ENCODE measurements at regions not wholly inside any gene's neighbourhood (a gene's known extent, or its start where the extent isn't known, plus 50 kb on each side); places are given as distances from the start of the nearest gene placed in this dataset.
A peak's percentile ranks its signal among the peaks of the same experiment; 100 is the strongest.

DNA sequence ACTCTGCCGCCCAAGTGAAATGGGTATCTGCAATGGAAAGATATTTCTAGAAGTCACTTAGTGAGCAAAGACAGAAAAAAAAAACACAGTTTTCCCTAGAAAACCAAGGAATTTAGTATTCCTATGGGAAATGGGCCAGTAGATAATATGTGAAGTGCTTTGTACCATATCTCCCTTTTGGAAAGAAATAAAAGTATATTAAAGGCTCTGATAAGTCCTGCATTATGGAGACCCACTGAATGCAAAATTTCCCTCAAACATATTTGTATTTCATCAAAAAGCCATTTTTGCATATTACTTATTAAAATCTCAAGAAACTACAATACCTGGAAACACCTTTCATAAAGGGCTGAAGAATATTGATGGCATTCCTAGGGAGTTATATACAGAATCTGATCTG, 51.6 kb upstream of the DYNLRB2 start:
- no peak for DNase-seq (ENCODE audit: low read depth)

DNA sequence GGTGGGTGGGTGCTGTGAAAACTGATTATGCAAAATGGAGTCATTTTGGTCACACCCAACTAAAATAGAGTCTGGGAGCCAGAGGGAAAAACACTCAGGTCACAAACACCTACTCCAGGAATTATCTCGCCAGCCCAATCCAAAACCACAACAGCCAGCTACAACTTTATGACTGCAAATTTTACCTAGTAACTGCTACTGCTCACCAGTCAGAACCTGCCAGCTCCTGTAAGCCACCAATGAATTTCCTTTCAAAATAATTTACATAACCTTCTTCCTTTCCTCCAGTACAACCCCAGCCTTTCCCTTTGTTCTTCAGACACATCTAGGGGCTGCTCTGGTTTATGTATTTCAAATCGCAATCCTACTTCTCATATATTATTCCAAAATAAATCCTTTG, 52.6 kb upstream of the DYNLRB2 start:
- DNase-seq (ENCODE audit: low read depth): no peak

- DNase-seq (ENCODE audit: low read depth): no peak
These were observed 60.1 kb upstream of the DYNLRB2 start for GRCh38 chr16:80480664-80481063.

DNA sequence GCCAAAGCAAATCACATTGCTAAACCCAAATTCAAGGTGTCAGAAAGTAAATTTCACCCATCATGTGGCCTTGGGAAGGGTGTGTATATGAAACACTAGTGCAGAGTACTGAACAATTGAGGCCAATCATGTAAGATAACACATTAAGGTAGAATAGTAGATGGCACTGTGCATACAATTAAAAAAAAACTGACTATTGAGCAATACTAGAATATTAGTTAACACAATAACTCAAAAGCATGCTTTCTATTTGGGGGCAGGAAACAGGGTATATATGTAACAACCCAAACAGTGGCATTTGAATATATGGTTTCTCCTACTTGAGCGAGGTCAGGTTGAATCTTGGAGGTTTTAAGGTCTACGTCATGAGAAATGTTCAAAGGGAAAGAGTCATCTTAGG, 63.0 kb upstream of the DYNLRB2 start:
- no peak for DNase-seq (ENCODE audit: low read depth)

DNA sequence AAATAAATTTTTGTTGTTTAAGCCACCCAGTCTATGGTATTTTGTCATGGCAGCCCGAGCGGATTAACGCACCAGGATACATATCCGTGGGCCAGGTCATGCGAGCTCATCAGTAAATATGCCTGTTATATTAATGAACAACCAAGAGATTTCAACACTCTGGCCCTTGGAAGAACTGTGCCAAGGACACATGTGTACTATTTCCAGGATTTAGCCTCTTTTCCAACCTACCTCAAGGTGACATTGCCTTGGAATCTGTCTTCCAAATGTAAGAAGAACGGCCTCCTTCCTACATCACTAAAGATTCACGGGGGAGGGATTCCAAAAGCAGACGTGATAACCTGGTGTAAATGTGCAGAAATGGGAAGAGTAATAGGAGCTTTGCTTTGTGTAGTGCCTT, 72.8 kb upstream of the DYNLRB2 start:
- no peak for DNase-seq (ENCODE audit: low read depth)

GRCh38 chr16:80466024-80466987, 74.5 kb upstream of the DYNLRB2 start:
- peak; percentile 4 for DNase-seq (ENCODE audit: low read depth)

DNA sequence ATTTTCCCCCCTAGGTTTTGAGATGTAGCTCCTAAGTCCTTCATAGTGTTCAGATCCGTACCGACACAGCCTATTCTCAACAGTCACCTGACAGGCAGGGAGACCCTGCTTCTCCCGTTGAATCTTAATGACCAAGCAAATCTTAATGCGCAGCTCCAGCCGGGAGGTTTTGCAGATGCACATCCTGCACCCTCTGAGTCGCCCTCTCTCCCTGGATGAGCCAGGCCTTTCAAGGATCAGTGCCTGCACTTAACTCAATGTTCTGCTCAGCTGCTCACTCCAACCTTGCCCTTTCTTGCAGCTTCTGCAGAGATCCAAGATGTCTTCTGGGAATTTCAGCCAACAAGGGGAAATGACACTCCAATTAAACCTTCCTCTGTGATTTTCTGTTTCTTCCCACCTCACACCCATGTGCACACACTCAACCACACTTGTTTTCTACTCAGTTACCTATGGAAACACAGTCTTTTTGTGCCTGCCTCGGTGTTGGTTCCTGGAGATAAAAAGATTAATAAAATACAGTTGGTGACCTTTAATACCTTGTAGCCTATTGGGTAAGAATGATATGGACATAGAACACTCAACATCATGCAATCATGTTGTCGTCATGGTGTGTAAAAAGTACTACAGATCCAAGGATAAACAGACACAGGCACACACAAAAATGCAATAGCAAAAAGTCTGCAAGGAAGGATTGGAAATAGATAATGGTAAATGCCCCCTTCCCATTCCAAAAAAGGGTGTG, 76.9 kb upstream of the DYNLRB2 start:
- DNase-seq (ENCODE audit: low read depth): no peak

GRCh38 chr16:80463326-80463725, 77.5 kb upstream of the DYNLRB2 start:
- DNase-seq (ENCODE audit: low read depth): no peak

DNA sequence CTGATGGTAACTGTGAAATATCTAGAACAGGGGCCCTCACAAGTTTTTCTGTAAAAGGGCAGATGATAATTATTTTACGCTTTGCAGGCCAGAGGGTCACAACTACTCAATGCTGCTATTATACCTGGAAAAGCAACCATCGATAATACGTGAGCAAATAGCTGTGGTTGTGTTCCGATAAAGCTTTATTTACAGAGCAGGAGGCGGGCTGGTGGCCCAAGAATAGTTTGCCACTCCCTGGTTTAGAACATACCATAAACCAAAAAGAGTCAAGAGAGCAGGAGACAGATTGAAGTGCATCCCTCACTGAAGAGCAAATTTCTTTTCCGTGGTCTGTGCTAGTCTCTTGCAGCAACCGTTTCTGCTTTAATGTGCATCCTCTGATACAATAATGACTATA, 77.9 kb upstream of the DYNLRB2 start:
- DNase-seq (ENCODE audit: low read depth): no peak

GRCh38 chr16:80460988-80461387, 79.8 kb upstream of the DYNLRB2 start:
- DNase-seq (ENCODE audit: low read depth): no peak

GRCh38 chr16:80459966-80460365, 80.8 kb upstream of the DYNLRB2 start:
- DNase-seq (ENCODE audit: low read depth): no peak

- DNase-seq (ENCODE audit: low read depth): no peak
These were observed 81.4 kb upstream of the DYNLRB2 start for GRCh38 chr16:80459331-80459777.

DNA sequence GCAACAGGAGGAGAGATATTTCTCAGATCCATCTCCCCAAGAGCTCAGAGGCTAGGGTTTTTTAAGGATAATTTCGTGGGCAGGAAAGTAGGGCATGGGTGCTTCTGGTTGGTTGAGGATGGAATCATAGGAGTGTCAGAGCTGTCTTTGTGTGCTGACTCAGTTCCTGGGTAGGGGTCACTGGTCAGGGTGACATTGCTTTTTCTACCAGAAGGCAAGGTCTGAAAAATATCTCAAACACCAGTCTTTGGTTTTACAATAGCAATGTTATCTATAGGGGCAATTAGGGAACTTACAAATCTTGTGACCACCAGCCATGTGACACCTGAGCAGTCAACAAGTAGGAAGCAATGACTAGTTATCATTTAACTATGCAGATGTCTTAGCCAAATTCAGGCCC, 82.9 kb upstream of the DYNLRB2 start:
- DNase-seq (ENCODE audit: low read depth): no peak

- DNase-seq (ENCODE audit: low read depth): no peak
These were observed 86.0 kb upstream of the DYNLRB2 start for GRCh38 chr16:80454802-80455201.

DNA sequence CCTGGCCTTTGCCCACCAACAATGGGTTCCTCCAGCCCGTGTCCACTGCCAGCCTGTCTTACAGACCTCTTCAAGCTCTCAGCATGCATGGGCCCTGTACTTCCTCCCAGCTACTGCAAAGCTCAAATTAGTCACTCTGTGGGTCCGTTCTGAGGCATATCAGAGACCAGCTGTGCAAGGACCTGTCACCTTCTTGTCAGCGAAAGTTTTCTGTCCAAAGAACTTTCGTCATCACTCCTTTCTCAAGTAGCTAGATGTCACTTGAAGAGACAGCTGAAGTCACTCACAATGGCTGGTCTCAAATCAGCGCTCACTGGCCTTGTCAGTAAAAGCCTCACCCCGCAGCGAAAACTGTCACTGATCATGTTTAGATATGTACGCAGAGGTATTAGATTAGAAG, 91.4 kb upstream of the DYNLRB2 start:
- no peak for DNase-seq (ENCODE audit: low read depth)

GRCh38 chr16:80447241-80447640, 93.6 kb upstream of the DYNLRB2 start:
- DNase-seq (ENCODE audit: low read depth): no peak

DNA sequence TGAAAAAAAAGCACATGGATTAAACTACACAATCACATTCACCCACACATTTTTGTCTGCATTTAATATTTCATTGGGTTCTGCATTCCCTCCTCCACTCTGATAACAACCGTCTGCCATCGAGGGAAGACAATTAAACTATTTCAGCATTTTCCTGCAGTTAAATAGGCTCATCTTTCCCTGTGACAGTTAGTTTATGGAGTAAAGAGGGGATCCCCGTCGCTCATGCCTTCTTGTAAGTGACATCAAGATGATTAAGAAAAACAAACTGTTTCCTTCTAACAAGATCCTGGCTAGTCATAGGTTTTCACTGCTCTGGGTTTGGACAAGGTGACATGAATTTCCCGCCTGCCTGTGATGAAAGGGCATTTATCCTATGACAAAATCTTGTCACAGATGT, 98.0 kb upstream of the DYNLRB2 start:
- DNase-seq (ENCODE audit: low read depth): no peak

GRCh38 chr16:80441935-80442334, 98.9 kb upstream of the DYNLRB2 start:
- no peak for DNase-seq (ENCODE audit: low read depth)

DNA sequence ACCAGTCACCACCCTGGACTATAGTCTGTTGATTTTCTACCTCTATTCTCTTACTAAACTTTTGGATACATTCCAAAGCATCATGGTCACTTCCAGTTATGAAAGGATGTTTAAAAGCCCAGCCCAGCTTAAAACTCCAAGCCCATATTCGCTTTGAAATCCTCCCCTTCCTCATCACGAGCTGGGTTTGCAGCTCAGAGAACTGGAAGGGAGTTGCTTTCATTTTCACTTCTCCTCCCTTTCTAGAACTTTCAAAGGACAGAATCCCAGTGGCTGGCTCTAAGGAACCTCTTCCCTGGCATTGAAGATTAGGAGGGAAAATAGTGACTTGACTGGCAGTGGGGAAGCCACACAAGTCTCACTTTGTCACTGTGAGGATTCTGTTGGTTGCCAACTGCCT, 100.1 kb upstream of the DYNLRB2 start:
- DNase-seq (ENCODE audit: low read depth): no peak

DNA sequence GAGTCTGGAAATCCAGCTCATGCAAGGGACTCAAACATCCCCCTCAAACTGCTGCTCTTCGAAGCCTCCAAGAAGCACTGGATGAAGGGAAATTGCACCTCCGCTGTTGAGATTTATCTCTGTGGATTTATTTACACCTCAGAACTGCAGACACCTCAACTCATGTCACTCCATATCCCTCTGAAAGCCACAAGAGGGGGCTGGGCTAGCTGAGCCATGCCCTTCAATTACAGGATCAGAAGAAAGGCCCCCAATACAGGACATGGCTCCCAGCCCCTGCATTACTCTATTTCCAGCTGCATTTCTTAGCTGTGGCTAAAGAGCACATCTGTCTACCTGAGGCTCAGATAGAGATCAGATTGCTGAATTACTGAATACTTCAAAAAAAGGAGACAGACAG, 103.1 kb upstream of the DYNLRB2 start:
- no peak for DNase-seq (ENCODE audit: low read depth)

DNA sequence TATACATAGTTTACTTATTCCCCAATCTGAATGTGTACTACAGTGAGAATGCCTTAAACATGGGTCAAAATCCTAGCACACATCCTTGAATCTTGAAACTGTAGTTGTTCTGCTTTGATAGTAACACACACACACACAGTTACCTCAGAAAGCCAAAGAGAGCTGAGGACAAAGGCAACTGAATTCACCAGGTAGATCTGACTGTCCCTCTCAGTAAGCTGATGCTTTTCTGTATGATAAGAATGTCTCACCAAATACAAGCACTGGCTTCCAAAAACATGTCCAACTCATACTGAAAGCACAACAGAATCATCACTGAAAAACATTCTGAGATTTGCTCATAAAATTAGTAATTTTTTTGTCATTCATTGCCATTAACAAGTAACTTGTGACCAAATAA, 104.3 kb upstream of the DYNLRB2 start:
- no peak for DNase-seq (ENCODE audit: low read depth)

DNA sequence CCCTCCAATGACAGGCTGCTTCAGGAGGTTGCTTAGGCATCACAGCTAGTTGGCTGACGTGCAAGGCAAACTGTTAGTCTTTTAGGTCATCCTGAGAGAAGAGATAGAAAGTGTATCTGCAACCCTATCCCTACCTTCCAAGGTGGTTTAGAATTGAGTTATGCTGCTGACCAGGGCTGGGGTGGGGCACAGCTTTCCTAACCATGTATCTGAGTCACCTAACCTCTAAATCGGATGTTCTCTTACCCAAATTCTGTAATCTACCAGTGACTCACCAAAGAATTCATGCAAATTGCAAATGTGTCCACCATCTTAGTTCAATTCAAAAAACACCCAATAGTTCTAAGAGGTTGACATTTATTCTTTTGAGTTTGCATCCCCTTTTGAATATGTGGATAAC, 107.2 kb upstream of the DYNLRB2 start:
- DNase-seq (ENCODE audit: low read depth): no peak

DNA sequence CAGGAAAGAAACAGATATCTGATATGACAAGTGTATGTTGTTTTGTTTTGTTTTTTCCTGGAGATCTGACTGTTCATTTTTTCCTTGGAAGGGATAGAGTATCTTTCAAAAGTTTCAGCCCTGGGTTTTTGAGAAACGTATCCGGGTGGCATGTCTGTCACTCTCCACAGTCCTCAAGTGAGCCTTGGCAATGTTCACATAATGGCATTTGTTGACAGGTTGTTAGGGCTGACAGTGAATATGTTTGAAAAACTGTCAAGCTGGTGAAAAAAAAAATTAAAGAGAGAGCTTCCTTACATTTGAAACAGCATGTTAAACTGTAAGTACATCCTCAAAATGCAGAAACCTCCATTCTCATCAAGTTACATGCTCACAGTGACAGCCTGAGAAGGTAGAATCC, 113.0 kb upstream of the DYNLRB2 start:
- DNase-seq (ENCODE audit: low read depth): no peak

Data from stimulated activated CD8-positive, alpha-beta memory T cell treated with anti-CD3 and anti-CD28 coated beads, Interleukin-12 subunit alpha, Interleukin-12 subunit beta, amount 100 ng/mL, for 4 hours (primary cell).